VCaP (cell line): ENCODE measurements at regions not wholly inside any gene's neighbourhood (a gene's known extent, or its start where the extent isn't known, plus 50 kb on each side); places are given as distances from the start of the nearest gene placed in this dataset.
"Not testable (repeated sequence)": the region's sequence is repeated elsewhere in the genome, so short reads cannot be mapped to it uniquely, and the experiment has no call there.

Source experiments
- H3K27ac ChIP-seq: fragments of 450-650 bp; 2 replicates; pipeline ENCODE4 v1.5.1; 2017
- TF ChIP-seq, protein P1 (sequence below): fragments of 450-650 bp; conservative IDR thresholded peaks from 2 replicates; pipeline ENCODE4 v1.5.1; 2017; ENCODE audit warnings: mild to moderate bottlenecking, moderate library complexity

DNA sequence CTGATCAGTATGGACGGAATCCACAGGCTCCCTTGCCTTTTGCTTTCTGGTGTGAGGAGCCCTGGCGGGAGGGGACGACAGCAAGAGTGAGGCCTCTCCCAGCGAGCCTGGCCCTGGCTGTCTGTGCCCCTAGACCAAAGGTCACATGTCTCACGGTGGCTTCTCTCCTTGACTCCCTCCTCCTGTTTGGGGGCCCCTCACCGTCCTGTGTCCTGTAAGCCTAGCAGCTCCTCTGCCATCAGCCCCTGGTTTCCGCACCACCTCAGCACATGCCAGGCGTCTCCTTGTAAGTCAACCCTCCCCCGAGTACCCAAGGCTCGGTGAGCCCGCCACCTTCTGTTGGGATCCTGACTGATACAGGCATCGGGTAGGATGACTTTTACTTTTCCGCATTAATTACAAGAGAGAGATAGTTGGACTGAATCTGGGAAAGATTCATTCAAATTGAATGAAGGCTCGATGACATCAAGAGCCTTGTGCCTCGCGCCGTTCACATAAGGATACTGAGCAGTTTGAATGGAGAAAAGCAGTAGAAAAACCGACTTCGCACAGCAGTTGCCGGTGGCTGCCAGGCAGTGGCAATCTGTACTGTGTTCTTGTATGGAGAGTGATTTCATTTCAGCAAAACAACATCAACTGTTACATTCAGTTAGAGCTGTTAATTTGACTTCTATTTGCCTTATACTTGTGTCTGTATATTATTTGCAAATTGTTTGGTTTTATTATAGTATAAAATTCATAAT, 119.8 kb downstream of the XRCC2 start:
- TF ChIP-seq, protein P1, sequence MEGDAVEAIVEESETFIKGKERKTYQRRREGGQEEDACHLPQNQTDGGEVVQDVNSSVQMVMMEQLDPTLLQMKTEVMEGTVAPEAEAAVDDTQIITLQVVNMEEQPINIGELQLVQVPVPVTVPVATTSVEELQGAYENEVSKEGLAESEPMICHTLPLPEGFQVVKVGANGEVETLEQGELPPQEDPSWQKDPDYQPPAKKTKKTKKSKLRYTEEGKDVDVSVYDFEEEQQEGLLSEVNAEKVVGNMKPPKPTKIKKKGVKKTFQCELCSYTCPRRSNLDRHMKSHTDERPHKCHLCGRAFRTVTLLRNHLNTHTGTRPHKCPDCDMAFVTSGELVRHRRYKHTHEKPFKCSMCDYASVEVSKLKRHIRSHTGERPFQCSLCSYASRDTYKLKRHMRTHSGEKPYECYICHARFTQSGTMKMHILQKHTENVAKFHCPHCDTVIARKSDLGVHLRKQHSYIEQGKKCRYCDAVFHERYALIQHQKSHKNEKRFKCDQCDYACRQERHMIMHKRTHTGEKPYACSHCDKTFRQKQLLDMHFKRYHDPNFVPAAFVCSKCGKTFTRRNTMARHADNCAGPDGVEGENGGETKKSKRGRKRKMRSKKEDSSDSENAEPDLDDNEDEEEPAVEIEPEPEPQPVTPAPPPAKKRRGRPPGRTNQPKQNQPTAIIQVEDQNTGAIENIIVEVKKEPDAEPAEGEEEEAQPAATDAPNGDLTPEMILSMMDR = no peak
- no peak overlapping the region for H3K27ac ChIP-seq

DNA sequence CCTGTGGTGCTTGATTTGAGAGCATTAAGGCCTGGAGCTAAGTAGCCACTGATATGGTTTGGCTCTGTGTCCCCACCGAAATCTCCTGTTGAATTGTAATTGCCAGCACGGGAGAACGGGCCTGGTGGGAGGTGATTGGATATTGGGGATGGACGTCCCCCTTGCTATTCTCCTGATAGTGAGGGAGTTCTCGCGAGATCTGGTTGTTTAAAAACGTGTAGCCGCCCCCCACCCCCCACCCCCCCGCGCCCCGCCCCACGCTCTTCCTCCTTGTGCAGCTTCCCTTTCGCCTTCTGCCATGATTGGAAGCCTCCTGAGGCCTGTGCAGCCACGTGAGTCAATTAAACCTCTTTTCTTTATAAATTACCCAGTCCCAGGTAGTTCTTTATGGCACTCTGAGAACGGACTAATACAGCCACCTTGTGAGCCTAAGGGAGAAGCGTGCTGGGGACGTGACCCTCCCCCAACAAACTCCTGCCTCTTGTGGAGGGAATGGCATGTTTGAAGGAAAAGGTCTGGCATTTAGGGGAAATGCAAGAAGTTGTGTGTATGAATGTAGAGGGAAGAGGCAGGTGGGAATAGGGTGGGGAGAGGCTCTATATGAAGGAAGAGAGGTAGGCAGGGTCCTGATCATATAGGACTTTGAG, 118.0 kb upstream of the KMT2C start:
- H3K27ac ChIP-seq = no peak overlapping the region
- TF ChIP-seq, protein P1 = no peak

DNA sequence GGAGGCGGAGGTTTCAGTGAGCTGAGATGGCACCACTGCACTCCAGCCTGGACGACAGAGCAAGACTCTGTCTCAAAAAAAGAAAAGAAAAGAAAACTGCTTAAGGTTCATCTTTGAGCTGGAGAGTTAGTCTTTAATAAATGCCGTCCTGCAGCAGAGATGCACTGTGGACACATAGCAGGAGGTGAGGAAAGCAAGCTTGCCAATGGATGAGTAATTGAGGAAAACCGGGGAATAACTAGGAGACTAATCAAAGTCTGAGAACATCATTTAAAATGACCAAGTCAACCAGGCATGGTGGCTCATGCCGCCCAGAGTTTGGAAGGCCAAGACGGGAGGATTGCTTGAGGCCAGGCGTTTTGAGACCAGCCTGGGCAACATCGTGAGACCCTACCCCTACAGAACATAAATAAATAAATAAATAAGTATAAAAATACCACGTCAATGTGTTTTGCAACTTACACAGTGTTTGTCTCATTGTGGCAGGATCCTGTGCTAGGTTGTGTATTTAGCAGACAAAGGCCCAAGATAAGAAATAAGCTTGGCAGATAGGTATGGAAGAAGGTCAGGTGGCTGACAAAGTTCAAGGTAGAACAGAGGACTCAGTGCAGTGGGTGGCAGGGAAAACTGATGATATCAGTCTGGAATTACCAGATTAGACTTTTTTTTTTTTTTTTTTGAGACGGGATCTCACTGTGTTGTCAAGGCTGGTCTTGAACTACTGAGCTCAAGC, 115.7 kb upstream of the KMT2C start:
- TF ChIP-seq, protein P1 = no peak
- no peak overlapping the region for H3K27ac ChIP-seq

DNA sequence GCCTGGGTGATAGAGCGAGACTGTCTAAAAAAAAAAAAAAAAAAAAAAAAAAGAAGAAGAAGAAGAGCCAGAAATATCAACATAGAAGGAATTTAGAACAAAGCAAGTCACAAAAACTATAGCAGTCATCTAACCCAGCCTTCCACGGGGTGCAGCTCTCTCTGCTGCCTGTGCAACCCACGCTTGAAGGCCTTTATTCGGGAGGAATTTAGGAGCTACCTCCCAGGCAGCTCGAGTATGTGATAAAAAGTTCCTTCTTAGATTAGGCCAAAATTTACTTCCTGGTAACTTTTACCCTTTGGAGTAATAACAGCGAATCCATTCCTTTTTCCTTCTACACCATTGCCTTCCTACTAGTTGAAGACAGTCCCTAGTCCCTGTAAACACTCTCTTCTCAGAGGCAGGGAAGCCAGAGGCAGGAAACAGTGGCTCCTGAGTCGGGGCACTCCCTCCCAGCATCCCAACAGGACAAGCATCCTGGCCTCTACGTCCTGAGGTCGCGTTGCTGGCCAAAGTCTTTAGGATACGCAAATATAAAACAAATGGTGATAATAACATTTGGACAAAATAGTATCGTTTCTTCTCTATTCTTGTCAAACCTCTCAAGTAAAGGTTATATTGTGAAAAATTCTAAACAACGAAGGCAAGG, 109.3 kb upstream of the KMT2C start:
- TF ChIP-seq, protein P1 = no peak
- no peak overlapping the region for H3K27ac ChIP-seq

DNA sequence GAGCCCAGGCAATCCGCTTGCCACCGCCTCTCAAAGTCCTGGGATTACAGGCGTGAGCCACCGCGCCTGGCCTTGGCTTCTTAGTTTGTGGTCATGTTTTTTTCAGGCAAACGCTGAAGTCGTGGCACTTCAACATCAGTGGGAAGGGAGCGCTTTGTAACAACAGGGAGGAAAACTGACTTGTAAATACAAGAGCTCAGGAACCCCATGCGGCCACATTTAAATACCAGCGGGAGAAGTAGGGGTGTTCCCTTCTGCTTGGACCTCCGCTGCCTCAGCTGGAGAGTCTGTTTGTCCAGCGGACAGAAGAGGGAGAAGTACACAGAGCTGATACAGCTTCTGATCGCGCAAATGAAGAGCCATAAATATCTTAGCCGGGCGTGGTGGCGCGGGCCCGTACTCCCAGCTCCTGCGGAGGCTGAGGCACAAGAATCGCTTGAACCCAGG, 108.7 kb upstream of the KMT2C start:
- TF ChIP-seq, protein P1 = no peak
- H3K27ac ChIP-seq = no peak overlapping the region

DNA sequence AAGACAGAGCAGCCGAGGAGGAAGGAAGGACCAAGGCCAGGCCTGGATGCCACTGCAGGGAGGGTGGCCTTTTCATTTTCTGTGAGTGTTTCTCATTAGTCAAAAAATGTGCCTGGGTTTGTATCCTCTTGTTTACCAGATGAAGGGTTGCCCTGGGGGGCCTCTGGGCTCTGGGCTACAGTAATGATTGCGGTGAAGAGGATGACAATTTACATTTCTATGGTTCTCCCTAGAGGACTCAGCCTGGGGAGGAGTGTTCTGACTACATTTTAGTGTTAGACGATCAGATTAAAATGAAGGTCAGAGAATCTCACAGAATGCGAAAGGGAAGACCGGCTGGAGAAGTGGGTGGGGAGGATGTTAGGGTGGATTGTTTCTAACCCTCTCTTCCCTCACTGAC, 108.0 kb upstream of the KMT2C start:
- TF ChIP-seq, protein P1 = no peak
- no peak overlapping the region for H3K27ac ChIP-seq

DNA sequence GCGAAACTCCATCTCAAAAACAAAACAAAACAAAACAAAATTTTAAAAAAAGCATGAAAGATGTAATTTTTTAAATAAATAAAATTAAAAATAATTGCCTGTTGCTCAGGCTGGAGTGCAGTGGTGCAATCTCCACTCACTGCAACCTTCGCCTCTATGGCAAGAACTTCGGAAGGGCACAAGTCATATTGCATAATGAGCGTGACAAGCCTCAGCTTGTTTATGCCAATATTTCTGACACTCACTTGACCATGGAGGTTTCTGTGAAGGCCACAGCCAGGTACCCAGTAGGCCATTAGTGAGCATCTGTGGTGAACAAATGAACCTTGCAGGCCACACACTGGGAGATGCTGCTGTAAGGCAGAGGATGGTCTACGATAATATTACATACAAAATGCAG, 106.1 kb upstream of the KMT2C start:
- no peak overlapping the region for H3K27ac ChIP-seq
- TF ChIP-seq, protein P1 = no peak

DNA sequence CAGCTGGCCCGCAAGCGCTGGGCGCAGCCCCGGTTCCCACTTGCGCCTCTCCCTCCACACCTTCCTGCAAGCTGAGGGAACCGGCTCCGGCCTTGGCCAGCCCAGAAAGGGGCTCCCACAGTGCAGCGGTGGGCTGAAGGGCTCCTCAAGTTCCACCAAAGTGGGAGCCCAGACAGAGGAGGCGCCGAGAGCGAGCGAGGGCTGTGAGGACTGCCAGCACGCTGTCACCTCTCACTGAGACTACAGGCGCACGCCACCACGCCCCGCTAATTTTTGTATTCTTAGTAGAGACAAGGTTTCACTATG, 103.3 kb upstream of the KMT2C start:
- not testable (repeated sequence) for H3K27ac ChIP-seq

DNA sequence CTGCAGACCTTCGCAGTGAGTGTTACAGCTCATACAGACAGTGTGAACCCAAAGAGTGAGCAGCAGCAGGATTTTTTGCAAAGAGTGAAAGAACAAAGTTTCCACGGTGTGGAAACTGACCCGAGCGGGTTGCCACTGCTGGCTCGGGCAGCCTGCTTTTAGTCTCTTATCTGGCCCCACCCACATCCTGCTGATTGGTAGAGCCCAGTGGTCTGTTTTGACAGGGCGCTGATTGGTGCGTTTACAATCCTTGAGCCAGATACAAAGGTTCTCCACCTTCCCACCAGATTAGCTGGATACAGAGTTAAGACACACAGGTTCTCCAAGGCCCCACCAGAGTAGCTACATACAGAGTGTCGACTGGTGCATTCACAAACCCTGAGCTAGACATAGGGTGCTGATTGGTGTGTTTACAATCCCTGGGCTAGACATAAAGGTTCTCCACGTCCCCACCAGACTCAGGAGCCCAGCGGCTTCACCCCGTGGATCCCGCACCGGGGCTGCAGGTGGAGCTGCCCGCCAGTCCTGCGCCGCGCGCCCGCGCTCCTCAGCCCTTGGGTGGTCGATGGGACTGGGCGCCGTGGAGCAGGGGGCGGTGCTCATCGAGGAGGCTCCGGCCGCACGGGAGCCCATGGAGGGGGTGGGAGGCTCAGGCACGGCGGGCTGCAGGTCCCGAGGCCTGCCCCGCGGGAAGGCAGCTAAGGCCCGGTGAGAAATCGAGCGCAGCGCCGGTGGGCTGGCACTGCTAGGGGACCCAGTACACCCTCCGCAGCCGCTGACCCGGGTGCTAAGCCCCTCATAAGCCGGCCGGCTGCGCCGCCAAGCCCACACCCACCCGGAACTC, 102.8 kb upstream of the KMT2C start:
- not testable (repeated sequence) for H3K27ac ChIP-seq
